SK-N-SH (cell line): ENCODE measurements at regions not wholly inside any gene's neighbourhood (a gene's known extent, or its start where the extent isn't known, plus 50 kb on each side); places are given as distances from the start of the nearest gene placed in this dataset.

Experiments
- CHD2 ChIP-seq: fragments of 150-350 bp; IDR thresholded peaks from 2 replicates; pipeline ENCODE4 v1.6.1; 2018; ENCODE audit warnings: low read length; ENCODE audit not compliant: partially characterized antibody
- EP300 ChIP-seq, 2 experiments: IDR thresholded peaks; 2 replicates each; pipeline versions ENCODE4 v1.4.0 to v1.6.1; 2012; ENCODE audit warnings: borderline replicate concordance in 1 of 2, low read depth in 1 of 2, low read length in 1 of 2
- FOXJ3 ChIP-seq: sonication (generic); formaldehyde crosslinking; IDR thresholded peaks from 2 replicates; pipeline ENCODE4 v1.5.1; 2020; ENCODE audit warnings: mild to moderate bottlenecking, missing genetic modification reagents
- FOXM1 ChIP-seq: IDR thresholded peaks from 2 replicates; pipeline ENCODE4 v1.4.0; 2012; ENCODE audit warnings: low read depth, mild to moderate bottlenecking
- NRF1 ChIP-seq: IDR thresholded peaks from 2 replicates; pipeline ENCODE4 v1.6.1; 2012; ENCODE audit warnings: low read depth, mild to moderate bottlenecking, low read length
- RAD21 ChIP-seq: IDR thresholded peaks from 2 replicates; pipeline ENCODE4 v1.6.1; 2012; ENCODE audit warnings: mild to moderate bottlenecking, low read length
- RFX5 ChIP-seq: IDR thresholded peaks from 2 replicates; pipeline ENCODE4 v1.6.1; 2012; ENCODE audit warnings: mild to moderate bottlenecking, improper control_type of control experiment, low read length
- SMC3 ChIP-seq: IDR thresholded peaks from 2 replicates; pipeline ENCODE4 v1.6.1; 2012; ENCODE audit warnings: low read depth, low read length, improper control_type of control experiment
- TAF1 ChIP-seq: IDR thresholded peaks from 2 replicates; pipeline ENCODE4 v1.6.1; 2012; ENCODE audit warnings: low read depth, mild to moderate bottlenecking, low read length, moderate library complexity, borderline replicate concordance
- YY1 ChIP-seq: IDR thresholded peaks from 2 replicates; pipeline ENCODE4 v1.4.0; 2012; ENCODE audit warnings: low read depth, mild to moderate bottlenecking
- TF ChIP-seq, protein P1 (sequence below): IDR thresholded peaks from 2 replicates; pipeline ENCODE4 v1.4.0; 2012; ENCODE audit warnings: low read depth, borderline replicate concordance
- TF ChIP-seq, protein P2 (sequence below): IDR thresholded peaks from 2 replicates; pipeline ENCODE4; 2012
- TF ChIP-seq, protein P3 (sequence below): IDR thresholded peaks from 2 replicates; pipeline ENCODE4 v1.4.0; 2012; ENCODE audit warnings: low read depth, borderline replicate concordance
- TF ChIP-seq, protein P4 (sequence below): fragments of 200-600 bp; sonication (generic); IDR thresholded peaks from 2 replicates; pipeline ENCODE4 v1.6.1; 2017; ENCODE audit warnings: antibody characterized with exemption, mild to moderate bottlenecking, moderate library complexity
- TF ChIP-seq, protein P5 (sequence below): IDR thresholded peaks from 2 replicates; pipeline ENCODE4 v1.4.0; 2012; ENCODE audit warnings: low read depth
- TF ChIP-seq, protein P6 (sequence below): fragments of 150-350 bp; IDR thresholded peaks from 2 replicates; pipeline ENCODE4 v1.6.1; 2017; ENCODE audit warnings: antibody characterized with exemption, low read length, low read depth, borderline replicate concordance
- TF ChIP-seq, protein P7 (sequence below): IDR thresholded peaks from 2 replicates; pipeline ENCODE4 v1.6.1; 2012; ENCODE audit warnings: mild to moderate bottlenecking, low read depth, low read length, moderate library complexity

DNA sequence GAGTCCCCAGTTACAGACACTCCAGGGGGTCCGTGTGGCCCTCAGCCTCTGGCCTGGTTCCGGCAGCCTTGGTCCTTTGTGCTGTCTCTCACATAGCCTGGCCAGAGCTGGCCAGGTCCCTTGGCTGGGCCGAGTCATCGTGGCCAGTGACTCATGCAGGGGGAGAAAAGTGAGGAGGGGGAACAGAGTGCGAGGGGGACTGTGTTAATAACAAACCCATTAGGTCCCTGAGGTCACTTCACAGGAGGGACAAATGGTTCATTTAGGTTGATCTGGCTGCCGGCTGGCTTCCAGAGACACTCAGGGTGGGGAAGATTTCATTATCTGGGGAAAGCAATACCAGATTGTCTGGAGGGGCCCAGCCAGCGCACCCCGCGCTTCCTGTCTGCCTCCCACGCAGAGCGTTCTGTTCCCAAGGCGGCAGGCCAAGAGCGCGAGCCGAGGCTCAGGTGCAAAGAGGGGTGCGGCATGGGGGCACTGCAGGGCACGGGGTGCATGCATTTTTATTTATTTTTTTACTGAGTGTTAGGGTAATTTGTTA lies 223.1 kb downstream of the SEC14L1 start (continued):
- TF ChIP-seq, protein P1, sequence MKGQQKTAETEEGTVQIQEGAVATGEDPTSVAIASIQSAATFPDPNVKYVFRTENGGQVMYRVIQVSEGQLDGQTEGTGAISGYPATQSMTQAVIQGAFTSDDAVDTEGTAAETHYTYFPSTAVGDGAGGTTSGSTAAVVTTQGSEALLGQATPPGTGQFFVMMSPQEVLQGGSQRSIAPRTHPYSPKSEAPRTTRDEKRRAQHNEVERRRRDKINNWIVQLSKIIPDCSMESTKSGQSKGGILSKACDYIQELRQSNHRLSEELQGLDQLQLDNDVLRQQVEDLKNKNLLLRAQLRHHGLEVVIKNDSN: no peak
- no peak for TF ChIP-seq YY1
- TF ChIP-seq, protein P2, sequence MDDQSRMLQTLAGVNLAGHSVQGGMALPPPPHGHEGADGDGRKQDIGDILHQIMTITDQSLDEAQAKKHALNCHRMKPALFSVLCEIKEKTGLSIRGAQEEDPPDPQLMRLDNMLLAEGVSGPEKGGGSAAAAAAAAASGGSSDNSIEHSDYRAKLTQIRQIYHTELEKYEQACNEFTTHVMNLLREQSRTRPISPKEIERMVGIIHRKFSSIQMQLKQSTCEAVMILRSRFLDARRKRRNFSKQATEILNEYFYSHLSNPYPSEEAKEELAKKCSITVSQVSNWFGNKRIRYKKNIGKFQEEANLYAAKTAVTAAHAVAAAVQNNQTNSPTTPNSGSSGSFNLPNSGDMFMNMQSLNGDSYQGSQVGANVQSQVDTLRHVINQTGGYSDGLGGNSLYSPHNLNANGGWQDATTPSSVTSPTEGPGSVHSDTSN: no peak
- TF ChIP-seq CHD2: peak; percentile 86
- TF ChIP-seq, protein P3, sequence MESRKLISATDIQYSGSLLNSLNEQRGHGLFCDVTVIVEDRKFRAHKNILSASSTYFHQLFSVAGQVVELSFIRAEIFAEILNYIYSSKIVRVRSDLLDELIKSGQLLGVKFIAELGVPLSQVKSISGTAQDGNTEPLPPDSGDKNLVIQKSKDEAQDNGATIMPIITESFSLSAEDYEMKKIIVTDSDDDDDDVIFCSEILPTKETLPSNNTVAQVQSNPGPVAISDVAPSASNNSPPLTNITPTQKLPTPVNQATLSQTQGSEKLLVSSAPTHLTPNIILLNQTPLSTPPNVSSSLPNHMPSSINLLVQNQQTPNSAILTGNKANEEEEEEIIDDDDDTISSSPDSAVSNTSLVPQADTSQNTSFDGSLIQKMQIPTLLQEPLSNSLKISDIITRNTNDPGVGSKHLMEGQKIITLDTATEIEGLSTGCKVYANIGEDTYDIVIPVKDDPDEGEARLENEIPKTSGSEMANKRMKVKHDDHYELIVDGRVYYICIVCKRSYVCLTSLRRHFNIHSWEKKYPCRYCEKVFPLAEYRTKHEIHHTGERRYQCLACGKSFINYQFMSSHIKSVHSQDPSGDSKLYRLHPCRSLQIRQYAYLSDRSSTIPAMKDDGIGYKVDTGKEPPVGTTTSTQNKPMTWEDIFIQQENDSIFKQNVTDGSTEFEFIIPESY: no peak
- no peak for TF ChIP-seq NRF1
- peak; percentile 92 for TF ChIP-seq FOXJ3 (CRISPR knock-in tag)
- TF ChIP-seq, protein P4, sequence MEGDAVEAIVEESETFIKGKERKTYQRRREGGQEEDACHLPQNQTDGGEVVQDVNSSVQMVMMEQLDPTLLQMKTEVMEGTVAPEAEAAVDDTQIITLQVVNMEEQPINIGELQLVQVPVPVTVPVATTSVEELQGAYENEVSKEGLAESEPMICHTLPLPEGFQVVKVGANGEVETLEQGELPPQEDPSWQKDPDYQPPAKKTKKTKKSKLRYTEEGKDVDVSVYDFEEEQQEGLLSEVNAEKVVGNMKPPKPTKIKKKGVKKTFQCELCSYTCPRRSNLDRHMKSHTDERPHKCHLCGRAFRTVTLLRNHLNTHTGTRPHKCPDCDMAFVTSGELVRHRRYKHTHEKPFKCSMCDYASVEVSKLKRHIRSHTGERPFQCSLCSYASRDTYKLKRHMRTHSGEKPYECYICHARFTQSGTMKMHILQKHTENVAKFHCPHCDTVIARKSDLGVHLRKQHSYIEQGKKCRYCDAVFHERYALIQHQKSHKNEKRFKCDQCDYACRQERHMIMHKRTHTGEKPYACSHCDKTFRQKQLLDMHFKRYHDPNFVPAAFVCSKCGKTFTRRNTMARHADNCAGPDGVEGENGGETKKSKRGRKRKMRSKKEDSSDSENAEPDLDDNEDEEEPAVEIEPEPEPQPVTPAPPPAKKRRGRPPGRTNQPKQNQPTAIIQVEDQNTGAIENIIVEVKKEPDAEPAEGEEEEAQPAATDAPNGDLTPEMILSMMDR: no peak
- TF ChIP-seq, protein P5, sequence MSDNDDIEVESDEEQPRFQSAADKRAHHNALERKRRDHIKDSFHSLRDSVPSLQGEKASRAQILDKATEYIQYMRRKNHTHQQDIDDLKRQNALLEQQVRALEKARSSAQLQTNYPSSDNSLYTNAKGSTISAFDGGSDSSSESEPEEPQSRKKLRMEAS: peak; percentile 57; the same call in 1 of the 2 replicates
- no peak for TF ChIP-seq RFX5
- TF ChIP-seq EP300 (IDR thresholded peaks at IDR 0.05; ENCODE audit: borderline replicate concordance in 1 of 2, low read depth in 1 of 2, low read length in 1 of 2): peak in 1 of 2 experiments; percentile 96
- no peak for TF ChIP-seq TAF1
- TF ChIP-seq SMC3: no peak
- no peak; the same call in none of the 2 replicates for TF ChIP-seq RAD21
- TF ChIP-seq, protein P6, sequence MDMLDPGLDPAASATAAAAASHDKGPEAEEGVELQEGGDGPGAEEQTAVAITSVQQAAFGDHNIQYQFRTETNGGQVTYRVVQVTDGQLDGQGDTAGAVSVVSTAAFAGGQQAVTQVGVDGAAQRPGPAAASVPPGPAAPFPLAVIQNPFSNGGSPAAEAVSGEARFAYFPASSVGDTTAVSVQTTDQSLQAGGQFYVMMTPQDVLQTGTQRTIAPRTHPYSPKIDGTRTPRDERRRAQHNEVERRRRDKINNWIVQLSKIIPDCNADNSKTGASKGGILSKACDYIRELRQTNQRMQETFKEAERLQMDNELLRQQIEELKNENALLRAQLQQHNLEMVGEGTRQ: no peak
- TF ChIP-seq, protein P7, sequence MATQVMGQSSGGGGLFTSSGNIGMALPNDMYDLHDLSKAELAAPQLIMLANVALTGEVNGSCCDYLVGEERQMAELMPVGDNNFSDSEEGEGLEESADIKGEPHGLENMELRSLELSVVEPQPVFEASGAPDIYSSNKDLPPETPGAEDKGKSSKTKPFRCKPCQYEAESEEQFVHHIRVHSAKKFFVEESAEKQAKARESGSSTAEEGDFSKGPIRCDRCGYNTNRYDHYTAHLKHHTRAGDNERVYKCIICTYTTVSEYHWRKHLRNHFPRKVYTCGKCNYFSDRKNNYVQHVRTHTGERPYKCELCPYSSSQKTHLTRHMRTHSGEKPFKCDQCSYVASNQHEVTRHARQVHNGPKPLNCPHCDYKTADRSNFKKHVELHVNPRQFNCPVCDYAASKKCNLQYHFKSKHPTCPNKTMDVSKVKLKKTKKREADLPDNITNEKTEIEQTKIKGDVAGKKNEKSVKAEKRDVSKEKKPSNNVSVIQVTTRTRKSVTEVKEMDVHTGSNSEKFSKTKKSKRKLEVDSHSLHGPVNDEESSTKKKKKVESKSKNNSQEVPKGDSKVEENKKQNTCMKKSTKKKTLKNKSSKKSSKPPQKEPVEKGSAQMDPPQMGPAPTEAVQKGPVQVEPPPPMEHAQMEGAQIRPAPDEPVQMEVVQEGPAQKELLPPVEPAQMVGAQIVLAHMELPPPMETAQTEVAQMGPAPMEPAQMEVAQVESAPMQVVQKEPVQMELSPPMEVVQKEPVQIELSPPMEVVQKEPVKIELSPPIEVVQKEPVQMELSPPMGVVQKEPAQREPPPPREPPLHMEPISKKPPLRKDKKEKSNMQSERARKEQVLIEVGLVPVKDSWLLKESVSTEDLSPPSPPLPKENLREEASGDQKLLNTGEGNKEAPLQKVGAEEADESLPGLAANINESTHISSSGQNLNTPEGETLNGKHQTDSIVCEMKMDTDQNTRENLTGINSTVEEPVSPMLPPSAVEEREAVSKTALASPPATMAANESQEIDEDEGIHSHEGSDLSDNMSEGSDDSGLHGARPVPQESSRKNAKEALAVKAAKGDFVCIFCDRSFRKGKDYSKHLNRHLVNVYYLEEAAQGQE: no peak
- no peak for TF ChIP-seq FOXM1
